NT2/D1 (cell line): ENCODE measurements at regions not wholly inside any gene's neighbourhood (a gene's known extent, or its start where the extent isn't known, plus 50 kb on each side); places are given as distances from the start of the nearest gene placed in this dataset.

Source experiments
- YY1 ChIP-seq: IDR thresholded peaks from 2 replicates; pipeline ENCODE4 v1.6.1; 2011; ENCODE audit not compliant: insufficient read length, insufficient read depth
- ZNF274 ChIP-seq: IDR thresholded peaks from 2 replicates; pipeline ENCODE4 v1.6.1; 2011; ENCODE audit warnings: mild to moderate bottlenecking, low read depth, low read length

DNA sequence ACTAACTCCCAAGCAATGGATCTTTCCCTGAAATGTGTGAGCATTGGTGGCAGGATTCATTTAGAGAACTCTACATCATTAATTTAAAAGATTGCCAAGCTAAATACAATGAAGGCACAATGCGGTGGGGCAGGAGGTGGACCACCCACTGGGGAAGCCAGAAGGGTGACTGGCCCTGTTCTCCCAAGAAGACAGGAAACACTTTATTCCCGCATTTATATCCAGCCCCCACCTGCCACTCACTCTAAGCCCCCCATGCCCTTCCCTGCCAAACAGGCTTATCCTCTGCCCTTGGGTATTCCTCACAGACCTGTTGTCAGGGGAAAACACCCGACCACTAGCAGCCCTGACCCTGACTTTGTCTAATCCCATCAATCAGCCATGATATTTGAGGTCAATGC, 189.1 kb upstream of the UBL3 start:
- TF ChIP-seq ZNF274 (no peak), YY1 (no peak)
